HCT116 (cell line): ENCODE measurements at regions not wholly inside any gene's neighbourhood (a gene's known extent, or its start where the extent isn't known, plus 50 kb on each side); places are given as distances from the start of the nearest gene placed in this dataset.

Experiments used
- ATAC-seq: fragments of 200-7000 bp; cut with Tn5 transposase; 2 replicates; pipeline ENCODE4 v1.9.1; 2020; ENCODE audit warnings: mild to moderate bottlenecking, moderate library complexity
- BruUV-seq: library from RNA; stranded (reverse); fragments of 400-500 nt; replicated peaks from 2 replicates; lab custom pipeline; 2021; lab: Mats Ljungman, UMichigan
- CTCF ChIA-PET: fragments of 300-600 bp; sonication (Branson Sonifier 250); formaldehyde crosslinking; loops from one replicate; lab custom pipeline; 2021; ENCODE audit warnings: antibody characterized with exemption; lab: Charles Lee
- POLR2A ChIA-PET: fragments of 300-600, 350-600 bp; sonication (Branson Sonifier 250); formaldehyde crosslinking; loops from one replicate; lab custom pipeline; 2021; ENCODE audit warnings: antibody characterized with exemption; lab: Charles Lee
- RAD21 ChIA-PET, 2 experiments: fragments of 300-600 bp; sonication (Branson Sonifier 250); formaldehyde crosslinking; loops; one replicate each; lab custom pipeline; 2023; ENCODE audit warnings: low total read pairs in 2 of 2; ENCODE audit not compliant: uncharacterized antibody in 2 of 2, unreplicated experiment in 2 of 2, low non-redundant PET in 1 of 2; lab: Charles Lee
- DNase-seq: peaks from one replicate; pipeline ENCODE4 v3.0.0-alpha.2; 2010; ENCODE audit warnings: low read depth, low spot score
- H2AFZ ChIP-seq: fragments of 200-600 bp; shearing (Covaris generic), sonication (generic); 2 replicates; pipeline ENCODE4 v1.6.1; 2017; ENCODE audit warnings: low read depth, mixed run types, mixed read lengths, antibody characterized with exemption, low read length; ENCODE audit not compliant: poor library complexity, severe bottlenecking
- H3K27ac ChIP-seq: 2 replicates; pipeline ENCODE4 v1.5.1; 2012; ENCODE audit warnings: low read depth, low read length
- H3K27me3 ChIP-seq: fragments of 200-600 bp; sonication (generic); 2 replicates; pipeline ENCODE4 v1.6.1; 2016; ENCODE audit warnings: mixed run types, low read length, mixed read lengths; ENCODE audit not compliant: insufficient read depth
- H3K36me3 ChIP-seq, 2 experiments: fragments of 200-500 bp in 1 of 2; fragments of 200-600 bp in 1 of 2; sonication (Bioruptor generic) in 1 of 2; sonication (generic) in 1 of 2; 2 replicates each; pipeline versions ENCODE4 v1.5.1 to v1.6.1; 2014 to 2016; ENCODE audit warnings: low read length in 2 of 2, inconsistent platforms in 1 of 2, mixed read lengths in 1 of 2, mixed run types in 1 of 2; ENCODE audit not compliant: insufficient read depth in 2 of 2, control insufficient read depth in 1 of 2
- H3K4me1 ChIP-seq, 2 experiments: fragments of 200-600 bp in 1 of 2; sonication (generic) in 1 of 2; 2 replicates each; pipeline versions ENCODE4 v1.5.1 to v1.6.1; 2012 to 2017; ENCODE audit warnings: low read length in 2 of 2, inconsistent platforms in 1 of 2, mild to moderate bottlenecking in 1 of 2, mixed read lengths in 1 of 2, mixed run types in 1 of 2, moderate library complexity in 1 of 2; ENCODE audit not compliant: insufficient read depth in 2 of 2, control insufficient read depth in 1 of 2
- H3K4me2 ChIP-seq: fragments of 200-600 bp; sonication (generic); 2 replicates; pipeline ENCODE4 v1.6.1; 2017; ENCODE audit warnings: mixed run types, low read length, mixed read lengths
- H3K4me3 ChIP-seq, 2 experiments: fragments of 200-600 bp in 1 of 2; sonication (generic) in 1 of 2; replicated peaks in 1 of 2; 2 replicates each; pipeline ENCODE4 v1.5.1; 2011 to 2016; ENCODE audit warnings: low read length in 2 of 2, control low read depth in 1 of 2, low read depth in 1 of 2, mild to moderate bottlenecking in 1 of 2, mixed read lengths in 1 of 2, mixed run types in 1 of 2
- H3K79me2 ChIP-seq: fragments of 200-600 bp; sonication (generic); 2 replicates; pipeline ENCODE4 v1.6.1; 2017; ENCODE audit warnings: mild to moderate bottlenecking, mixed run types, low read length, moderate library complexity, mixed read lengths; ENCODE audit not compliant: insufficient read depth
- H3K9ac ChIP-seq: fragments of 200-600 bp; sonication (generic); 2 replicates; pipeline ENCODE4 v1.6.1; 2016; ENCODE audit warnings: low read length, mixed read lengths
- H3K9me2 ChIP-seq: fragments of 200-600 bp; sonication (generic), shearing (Covaris generic); 2 replicates; pipeline ENCODE4 v1.6.1; 2017; ENCODE audit warnings: mixed run types, mild to moderate bottlenecking, moderate library complexity; ENCODE audit not compliant: insufficient read depth
- H3K9me3 ChIP-seq, 2 experiments: fragments of 200-500 bp in 1 of 2; fragments of 200-600 bp in 1 of 2; sonication (Bioruptor generic) in 1 of 2; sonication (generic) in 1 of 2; 2 replicates each; pipeline ENCODE4 v1.6.1; 2014 to 2017; ENCODE audit warnings: low read length in 2 of 2, mixed read lengths in 2 of 2, inconsistent platforms in 1 of 2, low read depth in 1 of 2, mild to moderate bottlenecking in 1 of 2, mixed run types in 1 of 2, moderate library complexity in 1 of 2; ENCODE audit not compliant: control insufficient read depth in 1 of 2, insufficient read depth in 1 of 2
- H4K20me1 ChIP-seq: fragments of 200-600 bp; sonication (generic), shearing (Covaris generic); 2 replicates; pipeline ENCODE4 v1.6.1; 2017; ENCODE audit warnings: mixed run types, mild to moderate bottlenecking, moderate library complexity; ENCODE audit not compliant: insufficient read depth
- ATF3 ChIP-seq: IDR thresholded peaks from 2 replicates; pipeline ENCODE4 v1.6.1; 2012
- CBX3 ChIP-seq: IDR thresholded peaks from 2 replicates; pipeline ENCODE4 v1.6.1; 2012; ENCODE audit warnings: low read depth
- CEBPB ChIP-seq: IDR thresholded peaks from 2 replicates; pipeline ENCODE4 v1.6.1; 2012; ENCODE audit warnings: low read depth
- EGR1 ChIP-seq: IDR thresholded peaks from 2 replicates; pipeline ENCODE4 v1.6.1; 2012; ENCODE audit warnings: low read depth
- ELF1 ChIP-seq: IDR thresholded peaks from 2 replicates; pipeline ENCODE4 v1.6.1; 2012; ENCODE audit warnings: low read depth, borderline replicate concordance
- EZH2 ChIP-seq: fragments of 200-600 bp; sonication (generic); IDR thresholded peaks from 2 replicates; pipeline ENCODE4 v1.6.1; 2017; ENCODE audit warnings: antibody characterized with exemption, mixed run types
- EZH2phosphoT487 ChIP-seq: fragments of 200-600 bp; IDR thresholded peaks from 2 replicates; pipeline ENCODE4 v1.6.1; 2018; ENCODE audit warnings: antibody characterized with exemption, borderline replicate concordance
- MAX ChIP-seq: IDR thresholded peaks from 2 replicates; pipeline ENCODE4 v1.6.1; 2012
- SP1 ChIP-seq: IDR thresholded peaks from 2 replicates; pipeline ENCODE4 v1.6.1; 2012; ENCODE audit warnings: low read depth
- SRF ChIP-seq: IDR thresholded peaks from 2 replicates; pipeline ENCODE4 v1.6.1; 2012; ENCODE audit warnings: low read depth
- intact Hi-C: fragments of 100-400 bp; cut with micrococcal nuclease; formaldehyde crosslinking; loops from 2 replicates; pipeline ENCODE4 v1.10.0; 2022

GRCh38 chr3:186476044-186476468 lies 68.1 kb downstream of the CRYGS start:
- Histone ChIP-seq H3K9me3 (no peaks in the 10 kb centered on the region), H3K27me3 (no peaks in the 10 kb centered on the region), H3K4me1 (no peaks in the 10 kb centered on the region), H3K9me2 (no peaks in the 10 kb centered on the region), H3K36me3 (no peaks in the 10 kb centered on the region), H3K79me2 (no peaks in the 10 kb centered on the region), H3K9ac (no peak overlapping the region), H4K20me1 (no peaks in the 10 kb centered on the region), H3K4me2 (no peak overlapping the region), H2AFZ (no peak overlapping the region), H3K4me3 (no peak overlapping the region), H3K27ac (no peak overlapping the region)
- no peak for DNase-seq
- POLR2A ChIA-PET, result no interaction called here
- CTCF ChIA-PET, result no interaction called here
- no TSS peak for BruUV-seq
- no peak for ATAC-seq
- RAD21 ChIA-PET, result no interaction called here
- TF ChIP-seq EZH2phosphoT487, result no peak
- no peak for TF ChIP-seq ATF3
- no peak for TF ChIP-seq SP1
- TF ChIP-seq EGR1, result no peak
- TF ChIP-seq SRF, result no peak
- intact Hi-C loops, result no loop called here

DNA sequence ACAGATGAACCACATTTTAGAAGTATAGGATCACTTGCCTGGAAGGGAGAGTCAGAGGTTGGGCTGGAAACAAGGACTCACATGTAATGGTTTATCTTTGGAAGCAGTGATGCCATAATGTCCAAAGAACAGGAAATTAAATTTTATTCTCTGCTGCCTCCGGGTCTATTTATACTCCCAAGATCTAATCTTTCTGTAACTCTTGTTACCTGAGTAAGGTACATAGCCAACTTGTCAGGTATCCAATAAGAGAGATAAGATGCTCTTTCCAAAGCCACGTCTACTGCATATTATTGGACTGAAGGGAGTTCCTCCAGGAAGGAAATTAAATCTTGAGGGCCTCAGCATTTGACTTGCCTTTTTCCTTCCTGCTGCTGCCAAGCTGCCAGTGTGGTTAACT lies 71.0 kb downstream of the CRYGS start:
- TF ChIP-seq CBX3, result no peak
- TF ChIP-seq EZH2, result no peak
- no peak for TF ChIP-seq ELF1
- TF ChIP-seq MAX, result no peak
- no peak for TF ChIP-seq CEBPB
- intact Hi-C loops, result no loop called here
- ATAC-seq (no peak), DNase-seq (no peak)
- POLR2A ChIA-PET, result no interaction called here
- H3K27ac ChIP-seq, result no peak overlapping the region
- H3K4me1 ChIP-seq, result no peaks in the 10 kb centered on the region
- H4K20me1 ChIP-seq, result no peaks in the 10 kb centered on the region
- H3K4me2 ChIP-seq, result no peak overlapping the region
- H3K4me3 ChIP-seq, result no peak overlapping the region
- H3K9me3 ChIP-seq, result no peaks in the 10 kb centered on the region
- CTCF ChIA-PET, result no interaction called here
- no peaks in the 10 kb centered on the region for H3K79me2 ChIP-seq
- H3K36me3 ChIP-seq, result no peaks in the 10 kb centered on the region
- peaks cover 5% of the 10 kb centered on the region; the same call in 1 of the 2 replicates for H3K27me3 ChIP-seq
- H3K9me2 ChIP-seq, result no peaks in the 10 kb centered on the region
- no peak overlapping the region for H3K9ac ChIP-seq
- no peak overlapping the region for H2AFZ ChIP-seq
- no TSS peak for BruUV-seq
- RAD21 ChIA-PET, result no interaction called here
